ENCODE measurements at regions not wholly inside any gene's neighbourhood (a gene's known extent, or its start where the extent isn't known, plus 50 kb on each side); places are given as distances from the start of the nearest gene placed in this dataset.

GRCh38 chr5:39547553-39548154, 122.9 kb upstream of the DAB2 start:
- no peaks in the 10 kb centered on the region for H3K9me3 ChIP-seq
- in situ Hi-C loops (cut with MboI; ENCODE audit: low pct_ligation_motif_present in 1 of 4, low pct_unique_long_range_greater_than_20kb in 1 of 4, low sequenced_read_pairs in 3 of 4), result loop anchor here in 3 of 4 donors (5.0 to 10.0 kb wide), 3 partner anchors 163 to 173 kb away; no protein-coding TSS in a partner anchor
- H3K4me1 ChIP-seq, result peaks cover 0 to 21% (median 3%) of the 10 kb centered on the region in 4 donors
- H3K27ac ChIP-seq, result peak overlapping the region in 1 of 4 donors; percentile 3
- H3K36me3 ChIP-seq, result no peaks in the 10 kb centered on the region
- intact Hi-C loops (cut with DNase I; ENCODE audit: low total_unique reads), result loop anchor here (5.0 to 10.0 kb wide), 2 partner anchors 170 to 333 kb away; partner anchors contain the start of gene FYB1
- no peak overlapping the region for H3K4me3 ChIP-seq
- peak; percentile 64 to 89 (median 72) for TF ChIP-seq CTCF (IDR thresholded peaks at IDR 0.05)
- TF ChIP-seq POLR2AphosphoS5 (IDR thresholded peaks at IDR 0.05), result peak in 1 of 3 donors; percentile 31
- TF ChIP-seq EP300 (IDR thresholded peaks at IDR 0.05; ENCODE audit: low read depth), result no peak
- no peak for TF ChIP-seq POLR2A (IDR thresholded peaks at IDR 0.05)
- peak; percentile 27 for DNase-seq
- no peaks in the 10 kb centered on the region for H3K27me3 ChIP-seq
- WGBS, 2 donors (ENCODE audit: low coverage in 1 of 2), result 1 to 2% methylated on average over 9 of the region's 9 CpGs

- H3K36me3 ChIP-seq, result no peaks in the 10 kb centered on the region
- no peaks in the 10 kb centered on the region for H3K27me3 ChIP-seq
- TF ChIP-seq POLR2A (IDR thresholded peaks at IDR 0.05) (no peak), EP300 (IDR thresholded peaks at IDR 0.05; ENCODE audit: low read depth) (no peak), POLR2AphosphoS5 (IDR thresholded peaks at IDR 0.05) (no peak)
- WGBS, 2 donors (ENCODE audit: low coverage in 1 of 2), result 90% methylated on average over 3 of the region's 3 CpGs; no CpG with 5 or more reads in 1 of the 2 donors
- no peak overlapping the region for H3K27ac ChIP-seq
- H3K4me1 ChIP-seq, result peaks cover 0 to 21% (median 3%) of the 10 kb centered on the region in 4 donors
- in situ Hi-C loops (cut with MboI; ENCODE audit: low pct_ligation_motif_present in 1 of 4, low pct_unique_long_range_greater_than_20kb in 1 of 4, low sequenced_read_pairs in 3 of 4), result loop anchor here in 3 of 4 donors (5.0 to 10.0 kb wide), 3 partner anchors 160 to 170 kb away; no protein-coding TSS in a partner anchor
- DNase-seq, result no peak
- no peaks in the 10 kb centered on the region for H3K9me3 ChIP-seq
- intact Hi-C loops (cut with DNase I; ENCODE audit: low total_unique reads), result loop anchor here (5.0 to 10.0 kb wide), 2 partner anchors 168 to 330 kb away; partner anchors contain the start of gene FYB1
- H3K4me3 ChIP-seq, result no peak overlapping the region
Observed at GRCh38 chr5:39544941-39545340, 120.2 kb upstream of the DAB2 start.

GRCh38 chr5:39543335-39543734, 118.6 kb upstream of the DAB2 start:
- Histone ChIP-seq H3K27ac (peak overlapping the region in 2 of 4 donors; percentile 1 to 47), H3K9me3 (no peaks in the 10 kb centered on the region), H3K27me3 (no peaks in the 10 kb centered on the region), H3K4me3 (no peak overlapping the region), H3K36me3 (no peaks in the 10 kb centered on the region), H3K4me1 (peaks cover 0 to 21% (median 3%) of the 10 kb centered on the region in 4 donors)
- TF ChIP-seq EP300 (IDR thresholded peaks at IDR 0.05; ENCODE audit: low read depth) (no peak), CTCF (IDR thresholded peaks at IDR 0.05) (no peak), POLR2AphosphoS5 (IDR thresholded peaks at IDR 0.05) (no peak), POLR2A (IDR thresholded peaks at IDR 0.05) (no peak)
- DNase-seq, result no peak
- intact Hi-C loops (cut with DNase I; ENCODE audit: low total_unique reads), result loop anchor here (10.0 kb wide), 1 partner anchor 329 kb away; the partner anchor contains the start of gene FYB1
- WGBS, 2 donors (ENCODE audit: low coverage in 1 of 2), result 67 to 68% methylated on average over 3 of the region's 3 CpGs
- in situ Hi-C loops (cut with MboI; ENCODE audit: low pct_ligation_motif_present in 1 of 4, low pct_unique_long_range_greater_than_20kb in 1 of 4, low sequenced_read_pairs in 3 of 4), result loop anchor here in 2 of 4 donors (10.0 kb wide), 2 partner anchors 159 to 169 kb away; no protein-coding TSS in a partner anchor

- H3K4me3 ChIP-seq, result no peak overlapping the region
- no peak for DNase-seq
- in situ Hi-C loops (cut with MboI; ENCODE audit: low pct_ligation_motif_present in 1 of 4, low pct_unique_long_range_greater_than_20kb in 1 of 4, low sequenced_read_pairs in 3 of 4), result loop anchor here in 2 of 4 donors (10.0 kb wide), 2 partner anchors 158 to 168 kb away; no protein-coding TSS in a partner anchor
- peak overlapping the region in 2 of 4 donors; percentile 1 to 47 for H3K27ac ChIP-seq
- H3K36me3 ChIP-seq, result no peaks in the 10 kb centered on the region
- peaks cover 0 to 16% (median 3%) of the 10 kb centered on the region in 4 donors for H3K4me1 ChIP-seq
- H3K9me3 ChIP-seq, result no peaks in the 10 kb centered on the region
- WGBS, 2 donors (ENCODE audit: low coverage in 1 of 2), result 79 to 80% methylated on average over 3 of the region's 3 CpGs
- H3K27me3 ChIP-seq, result no peaks in the 10 kb centered on the region
- intact Hi-C loops (cut with DNase I; ENCODE audit: low total_unique reads), result loop anchor here (10.0 kb wide), 1 partner anchor 328 kb away; the partner anchor contains the start of gene FYB1
- TF ChIP-seq POLR2AphosphoS5 (IDR thresholded peaks at IDR 0.05), result no peak
- TF ChIP-seq POLR2A (IDR thresholded peaks at IDR 0.05), result no peak
Observed at GRCh38 chr5:39542511-39543285, 117.9 kb upstream of the DAB2 start.

All from transverse colon (tissue), 4 donors.